CD14-positive monocyte (primary cell): ENCODE measurements at regions not wholly inside any gene's neighbourhood (a gene's known extent, or its start where the extent isn't known, plus 50 kb on each side); places are given as distances from the start of the nearest gene placed in this dataset.

Experiments
- DNase-seq, 3 donors: peaks; one replicate each; pipeline ENCODE4 v3.0.0-alpha.2; 2011 to 2022
- H2AFZ ChIP-seq: 2 replicates; pipeline ENCODE4 v1.6.0; 2012; ENCODE audit warnings: mild to moderate bottlenecking, low read depth, low read length, inconsistent platforms; ENCODE audit not compliant: insufficient read depth, poor library complexity, severe bottlenecking
- H3K27ac ChIP-seq, 2 donors: 1 replicate in 1 of 2; 2 replicates in 1 of 2; pipeline ENCODE4 v1.5.1; 2012 to 2013; ENCODE audit warnings: low read length in 2 of 2, control low read depth in 1 of 2, inconsistent platforms in 1 of 2, low read depth in 1 of 2, mild to moderate bottlenecking in 1 of 2
- H3K27me3 ChIP-seq, 2 donors: one replicate each; pipeline versions ENCODE4 v1.6.0 to v1.6.1; 2011 to 2013; ENCODE audit warnings: low read length in 2 of 2; ENCODE audit not compliant: control insufficient read depth in 2 of 2, insufficient read depth in 2 of 2
- H3K36me3 ChIP-seq, 2 donors: replicated peaks in 1 of 2; 1 replicate in 1 of 2; 2 replicates in 1 of 2; pipeline versions ENCODE4 v1.5.1 to v1.6.1; 2012 to 2013; ENCODE audit warnings: low read length in 2 of 2, control low read depth in 1 of 2, inconsistent platforms in 1 of 2, mild to moderate bottlenecking in 1 of 2; ENCODE audit not compliant: insufficient read depth in 2 of 2, control insufficient read depth in 1 of 2
- H3K4me1 ChIP-seq, 2 donors: 1 replicate in 1 of 2; 2 replicates in 1 of 2; pipeline versions ENCODE4 v1.5.1 to v1.6.1; 2012 to 2013; ENCODE audit warnings: low read length in 2 of 2, control low read depth in 1 of 2, inconsistent platforms in 1 of 2, mild to moderate bottlenecking in 1 of 2, moderate library complexity in 1 of 2; ENCODE audit not compliant: insufficient read depth in 2 of 2, control insufficient read depth in 1 of 2
- H3K4me2 ChIP-seq: replicated peaks from 2 replicates; pipeline ENCODE3; 2012; ENCODE audit warnings: low read length, moderate library complexity, mild to moderate bottlenecking; ENCODE audit not compliant: poor library complexity, severe bottlenecking; ENCODE audit errors: extremely low read depth
- H3K4me3 ChIP-seq, 3 experiments: fragments of 200-600 bp in 1 of 3; sonication (generic) in 1 of 3; replicated peaks in 1 of 3; 1 replicate in 2 of 3; 2 replicates in 1 of 3; pipeline ENCODE4 v1.5.1; 2011 to 2013; ENCODE audit warnings: low read length in 3 of 3, mild to moderate bottlenecking in 3 of 3, control low read depth in 2 of 3, low read depth in 2 of 3, inconsistent platforms in 1 of 3, moderate library complexity in 1 of 3
- H3K79me2 ChIP-seq: 2 replicates; pipeline ENCODE4 v1.6.0; 2012; ENCODE audit warnings: mild to moderate bottlenecking, control low read depth, inconsistent platforms, low read length, moderate library complexity; ENCODE audit not compliant: insufficient read depth
- H3K9ac ChIP-seq: 2 replicates; pipeline ENCODE4 v1.6.0; 2017; ENCODE audit warnings: low read length, mild to moderate bottlenecking; ENCODE audit not compliant: insufficient read depth, poor library complexity, severe bottlenecking
- H3K9me3 ChIP-seq, 2 donors: replicated peaks in 1 of 2; 1 replicate in 1 of 2; 2 replicates in 1 of 2; pipeline versions ENCODE4 v1.5.1 to v1.6.1; 2012 to 2013; ENCODE audit warnings: low read length in 2 of 2, control low read depth in 1 of 2; ENCODE audit not compliant: control insufficient read depth in 1 of 2, insufficient read depth in 1 of 2
- H4K20me1 ChIP-seq: 2 replicates; pipeline ENCODE4 v1.6.0; 2012; ENCODE audit warnings: mild to moderate bottlenecking, low read length, control low read depth, moderate library complexity; ENCODE audit not compliant: insufficient read depth
- H3K27ac Mint-ChIP-seq, 7 donors: one replicate each; pipeline ENCODE4 v1.8.0; 2020; ENCODE audit warnings: mild to moderate bottlenecking in 7 of 7, mixed read lengths in 7 of 7, moderate library complexity in 6 of 7, inconsistent platforms in 2 of 7
- H3K27me3 Mint-ChIP-seq, 3 donors: one replicate each; pipeline ENCODE4 v1.8.0; 2021 to 2022; ENCODE audit warnings: low read depth in 3 of 3, mild to moderate bottlenecking in 3 of 3, mixed read lengths in 3 of 3, moderate library complexity in 3 of 3, inconsistent platforms in 1 of 3
- H3K36me3 Mint-ChIP-seq, 2 donors: one replicate each; pipeline ENCODE4 v1.8.0; 2020; ENCODE audit warnings: mixed read lengths in 2 of 2, inconsistent platforms in 1 of 2, mild to moderate bottlenecking in 1 of 2
- H3K4me1 Mint-ChIP-seq: one replicate; pipeline ENCODE4 v1.8.0; 2020; ENCODE audit warnings: mild to moderate bottlenecking, mixed read lengths
- H3K4me3 Mint-ChIP-seq, 2 donors: one replicate each; pipeline ENCODE4 v1.8.0; 2020; ENCODE audit warnings: mild to moderate bottlenecking in 2 of 2, mixed read lengths in 2 of 2, moderate library complexity in 1 of 2
- H3K9me3 Mint-ChIP-seq, 7 donors: one replicate each; pipeline ENCODE4 v1.8.0; 2020 to 2022; ENCODE audit warnings: mixed read lengths in 7 of 7, mild to moderate bottlenecking in 6 of 7, moderate library complexity in 6 of 7, inconsistent platforms in 2 of 7
- CTCF ChIP-seq: fragments of 200-600 bp; IDR thresholded peaks from one replicate; pipeline ENCODE4 v1.8.0; 2022; ENCODE audit warnings: antibody characterized with exemption, mild to moderate bottlenecking
- WGBS: methylation state at CpG from one replicate; pipeline ENCODE4 v1.1.5; 2013; ENCODE audit warnings: missing lambda C conversion rate; ENCODE audit not compliant: insufficient coverage; 5-methylcytosine and 5-hydroxymethylcytosine counted together
- intact Hi-C, 2 donors: fragments of 100-400 bp; cut with micrococcal nuclease; formaldehyde crosslinking; loops; one replicate each; pipeline versions ENCODE4 v1.15.0 to v1.15.1; 2023

- H3K36me3 Mint-ChIP-seq, result no peaks in the 10 kb centered on the region
- peaks cover 58 to 85% of the 10 kb centered on the region in 2 donors for H3K9me3 ChIP-seq
- intact Hi-C loops, result no loop called here
- H2AFZ ChIP-seq, result no peak overlapping the region
- H3K9ac ChIP-seq, result no peak overlapping the region
- H3K36me3 ChIP-seq, result no peaks in the 10 kb centered on the region
- no peaks in the 10 kb centered on the region for H4K20me1 ChIP-seq
- no peaks in the 10 kb centered on the region for H3K4me1 ChIP-seq
- no peak overlapping the region for H3K4me3 ChIP-seq
- TF ChIP-seq CTCF, result no peak
- no peak overlapping the region for H3K4me3 Mint-ChIP-seq
- H3K9me3 Mint-ChIP-seq, result peaks cover 28 to 85% (median 66%) of the 10 kb centered on the region in 7 donors
- no peak overlapping the region for H3K4me2 ChIP-seq
- no peak overlapping the region for H3K27ac ChIP-seq
- DNase-seq, result no peak
- H3K27me3 Mint-ChIP-seq, result no peaks in the 10 kb centered on the region
- H3K4me1 Mint-ChIP-seq, result no peaks in the 10 kb centered on the region
- WGBS, result 80% methylated on average over 1 of the region's 4 CpGs
- H3K27ac Mint-ChIP-seq, result no peak overlapping the region
- H3K79me2 ChIP-seq, result no peaks in the 10 kb centered on the region
- no peaks in the 10 kb centered on the region for H3K27me3 ChIP-seq
Observed at GRCh38 chr19:57037556-57037955, 82.2 kb upstream of the USP29 start.

- Histone ChIP-seq H3K27ac (no peak overlapping the region), H4K20me1 (no peaks in the 10 kb centered on the region), H3K79me2 (no peaks in the 10 kb centered on the region), H3K9ac (no peak overlapping the region), H3K9me3 (peaks cover 72 to 92% of the 10 kb centered on the region in 2 donors), H3K27me3 (no peaks in the 10 kb centered on the region), H3K4me2 (no peak overlapping the region), H3K4me1 (no peaks in the 10 kb centered on the region), H2AFZ (no peak overlapping the region), H3K36me3 (no peaks in the 10 kb centered on the region), H3K4me3 (no peak overlapping the region)
- peak overlapping the region in 1 of 2 donors; percentile 13 for H3K4me3 Mint-ChIP-seq
- DNase-seq, result no peak
- intact Hi-C loops, result no loop called here
- no peaks in the 10 kb centered on the region for H3K4me1 Mint-ChIP-seq
- no peaks in the 10 kb centered on the region for H3K36me3 Mint-ChIP-seq
- no peaks in the 10 kb centered on the region for H3K27me3 Mint-ChIP-seq
- no peak for TF ChIP-seq CTCF
- H3K27ac Mint-ChIP-seq, result no peak overlapping the region
- peaks cover 16 to 66% (median 53%) of the 10 kb centered on the region in 7 donors for H3K9me3 Mint-ChIP-seq
- 75% methylated on average over 3 of the region's 3 CpGs for WGBS
Observed at GRCh38 chr19:57047743-57048142, 72.0 kb upstream of the USP29 start.
